PFSK-1 (cell line): ENCODE measurements at regions not wholly inside any gene's neighbourhood (a gene's known extent, or its start where the extent isn't known, plus 50 kb on each side); places are given as distances from the start of the nearest gene placed in this dataset.

ENCODE experiments used
- FOXP2 ChIP-seq: optimal IDR thresholded peaks from 2 replicates; pipeline ENCODE3; 2011; ENCODE audit warnings: borderline replicate concordance, control low read depth, inconsistent platforms; ENCODE audit not compliant: insufficient read depth; ENCODE audit errors: extremely low read length, extremely low read depth
- POLR2AphosphoS5 ChIP-seq: IDR thresholded peaks from 2 replicates; pipeline ENCODE4 v1.6.1; 2012; ENCODE audit warnings: low read depth, mild to moderate bottlenecking, control low read depth, low read length, moderate library complexity
- SIN3A ChIP-seq: IDR thresholded peaks from 2 replicates; pipeline ENCODE4 v1.6.1; 2012; ENCODE audit warnings: mild to moderate bottlenecking, low read length, moderate library complexity, borderline replicate concordance; ENCODE audit not compliant: insufficient read depth
- TAF1 ChIP-seq: IDR thresholded peaks from 2 replicates; pipeline ENCODE4 v1.6.1; 2012; ENCODE audit warnings: low read length, control low read depth, borderline replicate concordance; ENCODE audit not compliant: insufficient read depth
- TF ChIP-seq, protein P1 (sequence below), 2 experiments: IDR thresholded peaks; 2 replicates each; pipeline versions ENCODE4 v1.6.1 to v1.8.0; 2011 to 2012; ENCODE audit warnings: low read depth in 2 of 2, low read length in 2 of 2, control low read depth in 1 of 2, inconsistent platforms in 1 of 2, mild to moderate bottlenecking in 1 of 2, moderate library complexity in 1 of 2; ENCODE audit not compliant: insufficient read depth in 1 of 2

DNA sequence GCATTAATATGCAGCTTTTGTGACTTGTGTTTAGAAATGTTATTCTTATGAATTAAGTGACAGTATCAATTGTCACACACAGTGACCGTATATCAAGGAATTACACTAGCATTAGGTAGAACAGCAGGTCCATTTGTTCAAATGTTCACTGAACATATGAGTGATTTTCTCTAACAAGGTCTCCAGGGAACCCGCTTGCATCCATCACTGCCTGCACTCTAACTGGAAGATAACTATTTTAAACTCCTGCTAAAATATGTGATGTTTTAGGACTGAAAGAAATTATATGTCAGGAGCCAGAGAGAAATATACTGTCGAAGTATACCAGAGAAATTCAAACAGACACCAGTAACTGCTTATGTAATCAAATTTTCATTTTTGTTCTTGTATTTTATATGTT is 1395.7 kb downstream of the PCDH18 start:
- TF ChIP-seq, protein P1, sequence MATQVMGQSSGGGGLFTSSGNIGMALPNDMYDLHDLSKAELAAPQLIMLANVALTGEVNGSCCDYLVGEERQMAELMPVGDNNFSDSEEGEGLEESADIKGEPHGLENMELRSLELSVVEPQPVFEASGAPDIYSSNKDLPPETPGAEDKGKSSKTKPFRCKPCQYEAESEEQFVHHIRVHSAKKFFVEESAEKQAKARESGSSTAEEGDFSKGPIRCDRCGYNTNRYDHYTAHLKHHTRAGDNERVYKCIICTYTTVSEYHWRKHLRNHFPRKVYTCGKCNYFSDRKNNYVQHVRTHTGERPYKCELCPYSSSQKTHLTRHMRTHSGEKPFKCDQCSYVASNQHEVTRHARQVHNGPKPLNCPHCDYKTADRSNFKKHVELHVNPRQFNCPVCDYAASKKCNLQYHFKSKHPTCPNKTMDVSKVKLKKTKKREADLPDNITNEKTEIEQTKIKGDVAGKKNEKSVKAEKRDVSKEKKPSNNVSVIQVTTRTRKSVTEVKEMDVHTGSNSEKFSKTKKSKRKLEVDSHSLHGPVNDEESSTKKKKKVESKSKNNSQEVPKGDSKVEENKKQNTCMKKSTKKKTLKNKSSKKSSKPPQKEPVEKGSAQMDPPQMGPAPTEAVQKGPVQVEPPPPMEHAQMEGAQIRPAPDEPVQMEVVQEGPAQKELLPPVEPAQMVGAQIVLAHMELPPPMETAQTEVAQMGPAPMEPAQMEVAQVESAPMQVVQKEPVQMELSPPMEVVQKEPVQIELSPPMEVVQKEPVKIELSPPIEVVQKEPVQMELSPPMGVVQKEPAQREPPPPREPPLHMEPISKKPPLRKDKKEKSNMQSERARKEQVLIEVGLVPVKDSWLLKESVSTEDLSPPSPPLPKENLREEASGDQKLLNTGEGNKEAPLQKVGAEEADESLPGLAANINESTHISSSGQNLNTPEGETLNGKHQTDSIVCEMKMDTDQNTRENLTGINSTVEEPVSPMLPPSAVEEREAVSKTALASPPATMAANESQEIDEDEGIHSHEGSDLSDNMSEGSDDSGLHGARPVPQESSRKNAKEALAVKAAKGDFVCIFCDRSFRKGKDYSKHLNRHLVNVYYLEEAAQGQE (IDR thresholded peaks at IDR 0.05; ENCODE audit: insufficient read depth in 1 of 2, low read depth in 2 of 2, low read length in 2 of 2), result no peak
- no peak for TF ChIP-seq POLR2AphosphoS5
- no peak for TF ChIP-seq SIN3A
- TF ChIP-seq FOXP2, result no peak
- no peak for TF ChIP-seq TAF1

DNA sequence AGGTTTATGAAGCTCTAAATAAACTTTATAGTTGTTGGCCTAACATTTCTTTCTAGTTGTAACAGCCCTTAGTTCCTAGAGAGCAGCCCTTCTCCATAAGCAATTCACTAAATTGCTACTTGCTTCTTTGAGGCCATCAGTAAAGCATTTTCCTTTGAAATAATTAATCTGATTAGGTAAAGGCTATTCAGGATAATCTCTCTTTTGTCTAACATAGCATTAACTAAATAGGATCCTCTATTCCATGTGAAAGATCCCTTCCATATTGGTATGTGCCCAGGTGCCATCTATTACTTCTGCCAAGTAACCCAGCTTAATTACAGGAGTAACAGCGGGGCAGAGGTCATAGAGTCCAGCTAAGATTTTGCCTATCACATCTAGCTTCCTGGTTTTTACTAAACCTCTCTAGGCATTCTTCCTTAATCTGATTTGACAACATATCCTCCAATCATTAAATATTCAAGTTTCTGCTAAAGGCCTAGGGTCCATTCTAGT is 1408.0 kb downstream of the PCDH18 start:
- TF ChIP-seq FOXP2, result no peak
- no peak for TF ChIP-seq TAF1

DNA sequence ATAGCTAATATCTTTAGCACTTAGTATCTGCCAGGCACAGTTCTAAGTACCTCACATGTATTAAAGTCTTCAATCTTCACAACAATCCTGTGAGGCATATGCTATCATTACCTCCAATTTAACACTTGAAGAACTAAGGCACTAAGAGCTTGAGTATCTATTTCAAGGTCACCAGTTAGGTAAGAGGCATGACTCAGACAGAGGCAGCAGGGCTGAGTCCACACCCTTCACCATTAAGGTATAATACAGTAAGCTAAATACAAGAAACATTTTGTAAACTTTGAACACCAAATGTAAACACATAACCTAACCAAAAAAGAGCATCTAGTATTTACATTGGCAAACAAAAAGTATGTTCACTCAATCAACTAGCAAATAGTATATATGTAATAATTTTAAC is 1410.9 kb downstream of the PCDH18 start:
- TF ChIP-seq, protein P1 (IDR thresholded peaks at IDR 0.05; ENCODE audit: insufficient read depth in 1 of 2, low read depth in 2 of 2, low read length in 2 of 2), result no peak

DNA sequence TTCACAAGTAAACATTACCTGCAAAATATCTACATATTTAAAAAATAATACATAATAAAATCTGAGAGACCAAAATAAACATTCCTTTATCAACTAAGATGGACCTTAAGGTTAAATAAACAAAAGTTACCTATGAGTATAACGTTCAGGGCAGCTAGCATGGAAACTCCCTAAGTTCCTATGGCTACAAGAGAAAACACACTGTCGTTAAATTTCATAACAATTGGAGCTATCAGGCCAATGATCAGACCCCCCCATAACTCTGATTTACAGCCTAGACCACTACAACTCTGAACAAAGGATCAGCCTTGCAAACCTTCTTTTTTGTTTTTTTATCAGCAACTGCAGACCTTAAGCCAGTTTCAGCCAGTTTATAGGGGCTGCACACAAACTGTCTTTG is 1418.4 kb downstream of the PCDH18 start:
- no peak for TF ChIP-seq FOXP2
- no peak for TF ChIP-seq TAF1
- TF ChIP-seq POLR2AphosphoS5, result no peak
- TF ChIP-seq, protein P1 (IDR thresholded peaks at IDR 0.05; ENCODE audit: insufficient read depth in 1 of 2, low read depth in 2 of 2, low read length in 2 of 2), result no peak
- no peak for TF ChIP-seq SIN3A

DNA sequence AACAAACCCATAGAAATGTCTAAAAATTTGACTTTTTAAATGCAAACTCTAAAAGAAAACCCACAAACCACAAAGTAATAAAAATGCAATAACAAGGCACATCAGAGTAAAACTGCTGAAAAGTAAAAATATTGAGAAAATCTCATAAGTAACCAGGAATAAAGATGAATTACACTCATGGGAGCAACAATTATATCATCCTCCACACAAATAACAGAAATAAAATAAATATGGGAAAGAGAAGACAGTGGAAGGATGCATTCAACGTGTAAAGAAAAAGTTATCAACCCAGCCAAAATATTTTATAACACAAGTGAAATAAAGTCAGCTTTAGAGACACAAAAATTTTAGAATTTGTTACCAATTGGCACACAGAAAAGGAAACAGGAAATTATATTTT is 1420.2 kb downstream of the PCDH18 start:
- no peak for TF ChIP-seq TAF1
- TF ChIP-seq, protein P1 (IDR thresholded peaks at IDR 0.05; ENCODE audit: insufficient read depth in 1 of 2, low read depth in 2 of 2, low read length in 2 of 2), result no peak
- TF ChIP-seq SIN3A, result no peak
- no peak for TF ChIP-seq POLR2AphosphoS5
- TF ChIP-seq FOXP2, result no peak

DNA sequence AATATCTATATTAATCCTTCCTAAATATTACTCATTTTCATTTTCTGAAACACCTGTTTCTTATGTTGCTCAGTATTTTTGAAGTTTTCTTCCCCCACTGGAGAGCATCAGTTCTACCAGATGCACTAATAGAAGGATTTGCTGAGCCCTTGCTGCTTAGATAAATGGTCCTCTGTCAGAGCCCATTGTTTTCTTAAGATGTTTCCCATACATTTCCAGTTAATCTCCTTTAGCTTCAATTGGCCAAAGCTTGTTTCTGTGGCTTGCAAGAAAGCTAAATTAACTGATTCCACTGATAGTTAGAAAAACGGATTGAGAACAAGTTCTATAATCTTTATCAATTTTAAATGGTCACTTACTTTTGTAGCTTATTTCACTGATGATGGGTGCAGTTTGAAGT is 1425.5 kb downstream of the PCDH18 start:
- no peak for TF ChIP-seq TAF1
- TF ChIP-seq POLR2AphosphoS5, result no peak
- no peak for TF ChIP-seq FOXP2
- TF ChIP-seq, protein P1 (IDR thresholded peaks at IDR 0.05; ENCODE audit: insufficient read depth in 1 of 2, low read depth in 2 of 2, low read length in 2 of 2), result no peak
- TF ChIP-seq SIN3A, result no peak
